Esophagus squamous epithelium (tissue), 4 donors: ENCODE measurements at regions not wholly inside any gene's neighbourhood (a gene's known extent, or its start where the extent isn't known, plus 50 kb on each side); places are given as distances from the start of the nearest gene placed in this dataset.

Experiments used
- CTCF ChIP-seq, 6 experiments: fragments of 450-650 bp in 4 of 6; fragments of 200-600 bp in 2 of 6; sonication (generic) in 2 of 6; IDR thresholded peaks; one replicate each; pipeline ENCODE4 v1.5.1; 2016 to 2019; ENCODE audit warnings: antibody characterized with exemption in 6 of 6, mild to moderate bottlenecking in 4 of 6, moderate library complexity in 4 of 6
- POLR2A ChIP-seq, 4 donors: fragments of 450-650 bp; IDR thresholded peaks; one replicate each; pipeline ENCODE4 v1.6.1; 2017; ENCODE audit warnings: antibody characterized with exemption in 4 of 4, mild to moderate bottlenecking in 4 of 4, moderate library complexity in 3 of 4

DNA sequence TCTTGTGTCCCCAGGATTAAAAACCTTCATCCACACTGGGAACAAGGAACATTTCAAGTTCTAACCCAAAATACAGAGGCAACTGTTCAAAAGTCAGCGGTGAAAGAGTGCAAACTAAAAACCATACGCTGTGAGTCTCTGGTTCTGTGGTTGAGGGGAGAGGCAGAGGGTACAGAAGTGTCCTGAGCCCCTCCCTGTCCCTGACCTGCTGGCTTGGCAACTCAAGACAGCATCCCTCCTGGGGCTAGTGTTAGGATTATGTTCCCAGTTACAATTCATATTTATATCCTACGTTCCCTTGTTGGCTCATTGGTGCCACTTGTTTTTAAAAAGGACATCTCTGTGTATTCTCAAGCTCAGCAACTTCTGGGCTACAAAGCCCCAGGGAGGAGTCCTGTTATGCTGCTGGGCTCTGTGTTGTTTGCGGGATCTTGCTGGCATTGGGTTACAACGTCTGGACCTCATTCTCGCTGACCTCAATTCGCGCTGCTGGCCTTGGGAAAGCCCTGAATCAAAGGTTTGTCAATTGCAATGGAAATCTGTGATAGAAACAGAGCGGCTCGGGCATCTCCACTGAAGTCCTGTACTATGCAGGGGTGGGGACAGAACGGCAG, 420.8 kb downstream of the FUT8 start:
- TF ChIP-seq POLR2A (IDR thresholded peaks at IDR 0.05) (no peak), CTCF (IDR thresholded peaks at IDR 0.05) (no peak)
